ENCODE measurements at regions not wholly inside any gene's neighbourhood (a gene's known extent, or its start where the extent isn't known, plus 50 kb on each side); places are given as distances from the start of the nearest gene placed in this dataset.

- DNase-seq (ENCODE audit: low read depth, low spot score) (no peak), FAIRE-seq (no peak)
- Histone ChIP-seq H3K4me3 (replicated peaks in 1 of 3; ENCODE audit: insufficient read depth in 1 of 3, low read depth in 1 of 3, low read length in 3 of 3) (no peak overlapping the region), H2AFZ (ENCODE audit: low read depth, low read length) (no peak overlapping the region), H3K4me2 (ENCODE audit: insufficient read depth, low read length) (no peak overlapping the region), H3K27me3 (ENCODE audit: control insufficient read depth in 2 of 2, insufficient read depth in 2 of 2, low read length in 2 of 2) (no peaks in the 10 kb centered on the region), H4K20me1 (replicated peaks; ENCODE audit: control insufficient read depth, extremely low read depth, insufficient read depth, low read length) (no peaks in the 10 kb centered on the region), H3K79me2 (ENCODE audit: control insufficient read depth, insufficient read depth, low read length) (no peaks in the 10 kb centered on the region), H3K36me3 (ENCODE audit: control insufficient read depth in 2 of 2, extremely low read depth in 1 of 2, insufficient read depth in 2 of 2, low read length in 2 of 2) (no peaks in the 10 kb centered on the region), H3K4me1 (ENCODE audit: control insufficient read depth, extremely low read depth, insufficient read depth, low read length) (no peaks in the 10 kb centered on the region), H3K9ac (replicated peaks; ENCODE audit: extremely low read depth, insufficient read depth, low read length) (no peak overlapping the region), H3K9me3 (replicated peaks; ENCODE audit: control insufficient read depth, insufficient read depth, low read length) (no peaks in the 10 kb centered on the region), H3K9me1 (replicated peaks; ENCODE audit: control insufficient read depth, extremely low read depth, insufficient read depth, low read length) (no peaks in the 10 kb centered on the region), H3K27ac (ENCODE audit: insufficient read depth, low read depth, low read length) (no peak overlapping the region)
- POLR2A ChIA-PET = no interaction called here
- no peak for TF ChIP-seq MAX (IDR thresholded peaks at IDR 0.05; ENCODE audit: insufficient read depth, insufficient read length)
- TF ChIP-seq JUN (IDR thresholded peaks at IDR 0.05; ENCODE audit: borderline replicate concordance, insufficient read depth, insufficient read length, low read depth) = no peak
- no peak for TF ChIP-seq MYC (IDR thresholded peaks at IDR 0.05; ENCODE audit: low read depth, low read length)
- no peak for TF ChIP-seq POLR2A (IDR thresholded peaks at IDR 0.05; ENCODE audit: low read depth, low read length)
- no peak for TF ChIP-seq POLR2AphosphoS5 (IDR thresholded peaks at IDR 0.05; ENCODE audit: insufficient read depth, low read depth, low read length)
- no peak for TF ChIP-seq EZH2 (IDR thresholded peaks at IDR 0.05; ENCODE audit: borderline replicate concordance, low read depth, low read length, severe bottlenecking)
- no peak for TF ChIP-seq CTCF (IDR thresholded peaks at IDR 0.05; ENCODE audit: extremely low read depth in 1 of 2, insufficient read depth in 1 of 2, low read depth in 1 of 2, low read length in 2 of 2)
- TF ChIP-seq GATA2 (IDR thresholded peaks at IDR 0.05; ENCODE audit: insufficient read depth, insufficient read length, low read depth, low read length) = no peak
- TF ChIP-seq FOS (IDR thresholded peaks at IDR 0.05; ENCODE audit: borderline replicate concordance, insufficient read depth, low read length) = no peak
- dilution Hi-C loops (cut with MboI; ENCODE audit: extremely low pct_ligation_motif_present, low sequenced_read_pairs) (no loop called here), intact Hi-C loops (cut with micrococcal nuclease) (no loop called here)
- no TSS peak for BruUV-seq (replicated peaks)
- CTCF ChIA-PET = no interaction called here
Measured at GRCh38 chr9:80906728-80907127, 782.6 kb downstream of the TLE1 start.
